ENCODE measurements at regions not wholly inside any gene's neighbourhood (a gene's known extent, or its start where the extent isn't known, plus 50 kb on each side); places are given as distances from the start of the nearest gene placed in this dataset.

DNA sequence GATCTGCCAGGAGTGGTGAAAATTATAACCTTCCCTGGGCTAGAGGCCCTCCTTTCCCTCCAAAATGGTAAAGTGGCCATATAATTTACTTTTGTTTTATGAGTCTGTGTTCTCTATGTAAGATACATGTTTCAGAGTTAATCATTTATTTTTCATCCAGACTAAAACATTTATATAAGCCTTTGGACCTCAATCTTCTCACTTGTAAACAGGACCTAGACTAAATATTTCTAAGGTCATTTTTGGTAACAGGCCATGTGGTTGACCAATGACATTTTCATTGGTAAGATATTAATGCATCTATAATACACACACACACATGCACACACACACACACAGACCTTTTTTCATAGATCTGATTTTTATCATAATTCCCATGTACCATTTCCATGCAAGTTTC is 79.7 kb upstream of the KCTD1 start:
- TF ChIP-seq, protein P1, sequence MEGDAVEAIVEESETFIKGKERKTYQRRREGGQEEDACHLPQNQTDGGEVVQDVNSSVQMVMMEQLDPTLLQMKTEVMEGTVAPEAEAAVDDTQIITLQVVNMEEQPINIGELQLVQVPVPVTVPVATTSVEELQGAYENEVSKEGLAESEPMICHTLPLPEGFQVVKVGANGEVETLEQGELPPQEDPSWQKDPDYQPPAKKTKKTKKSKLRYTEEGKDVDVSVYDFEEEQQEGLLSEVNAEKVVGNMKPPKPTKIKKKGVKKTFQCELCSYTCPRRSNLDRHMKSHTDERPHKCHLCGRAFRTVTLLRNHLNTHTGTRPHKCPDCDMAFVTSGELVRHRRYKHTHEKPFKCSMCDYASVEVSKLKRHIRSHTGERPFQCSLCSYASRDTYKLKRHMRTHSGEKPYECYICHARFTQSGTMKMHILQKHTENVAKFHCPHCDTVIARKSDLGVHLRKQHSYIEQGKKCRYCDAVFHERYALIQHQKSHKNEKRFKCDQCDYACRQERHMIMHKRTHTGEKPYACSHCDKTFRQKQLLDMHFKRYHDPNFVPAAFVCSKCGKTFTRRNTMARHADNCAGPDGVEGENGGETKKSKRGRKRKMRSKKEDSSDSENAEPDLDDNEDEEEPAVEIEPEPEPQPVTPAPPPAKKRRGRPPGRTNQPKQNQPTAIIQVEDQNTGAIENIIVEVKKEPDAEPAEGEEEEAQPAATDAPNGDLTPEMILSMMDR (IDR thresholded peaks at IDR 0.05; ENCODE audit: extremely low read depth in 1 of 2, insufficient read depth in 1 of 2, low read depth in 1 of 2, low read length in 2 of 2), result no peak
- TF ChIP-seq POLR2AphosphoS5 (IDR thresholded peaks at IDR 0.05; ENCODE audit: insufficient read depth, low read depth, low read length), result no peak
- TF ChIP-seq GATA2 (IDR thresholded peaks at IDR 0.05; ENCODE audit: insufficient read depth, insufficient read length, low read depth, low read length), result no peak
- no peak for TF ChIP-seq POLR2A (IDR thresholded peaks at IDR 0.05; ENCODE audit: low read depth, low read length)
- no peak for TF ChIP-seq JUN (IDR thresholded peaks at IDR 0.05; ENCODE audit: borderline replicate concordance, insufficient read depth, insufficient read length, low read depth)
- no peak for TF ChIP-seq EZH2 (IDR thresholded peaks at IDR 0.05; ENCODE audit: borderline replicate concordance, low read depth, low read length, severe bottlenecking)
- TF ChIP-seq MYC (IDR thresholded peaks at IDR 0.05; ENCODE audit: low read depth, low read length), result no peak

Measured in endothelial cell of umbilical vein (primary cell).